GM18867 (cell line): ENCODE measurements at regions not wholly inside any gene's neighbourhood (a gene's known extent, or its start where the extent isn't known, plus 50 kb on each side); places are given as distances from the start of the nearest gene placed in this dataset.
"Not testable (repeated sequence)": the region's sequence is repeated elsewhere in the genome, so short reads cannot be mapped to it uniquely, and the experiment has no call there.

Source experiments
- ATAC-seq: cut with Tn5 transposase; IDR thresholded peaks from one replicate; pipeline ENCODE4 v1.9.1; 2021; ENCODE audit warnings: mild to moderate bottlenecking, moderate library complexity; ENCODE audit not compliant: unreplicated experiment

DNA sequence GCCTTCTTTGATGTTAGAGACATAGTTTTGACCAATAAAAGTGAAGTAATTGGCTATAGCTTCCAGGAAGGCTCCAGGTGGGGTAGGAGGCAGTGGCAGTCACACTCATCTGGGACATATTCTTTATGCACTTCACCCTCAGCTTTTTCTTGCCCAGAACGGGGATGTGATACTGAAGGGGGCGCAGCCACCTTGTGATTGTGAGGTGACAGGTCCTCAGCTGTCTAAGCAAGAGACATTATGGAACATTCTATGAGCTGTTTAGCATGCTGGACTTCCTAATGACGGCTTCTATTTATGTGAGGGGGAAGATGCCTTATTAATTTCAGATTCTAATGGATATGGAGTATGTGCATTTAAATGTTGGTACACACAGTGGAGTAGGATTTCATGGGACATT lies 151.3 kb upstream of the ZFP64 start:
- ATAC-seq: no peak

DNA sequence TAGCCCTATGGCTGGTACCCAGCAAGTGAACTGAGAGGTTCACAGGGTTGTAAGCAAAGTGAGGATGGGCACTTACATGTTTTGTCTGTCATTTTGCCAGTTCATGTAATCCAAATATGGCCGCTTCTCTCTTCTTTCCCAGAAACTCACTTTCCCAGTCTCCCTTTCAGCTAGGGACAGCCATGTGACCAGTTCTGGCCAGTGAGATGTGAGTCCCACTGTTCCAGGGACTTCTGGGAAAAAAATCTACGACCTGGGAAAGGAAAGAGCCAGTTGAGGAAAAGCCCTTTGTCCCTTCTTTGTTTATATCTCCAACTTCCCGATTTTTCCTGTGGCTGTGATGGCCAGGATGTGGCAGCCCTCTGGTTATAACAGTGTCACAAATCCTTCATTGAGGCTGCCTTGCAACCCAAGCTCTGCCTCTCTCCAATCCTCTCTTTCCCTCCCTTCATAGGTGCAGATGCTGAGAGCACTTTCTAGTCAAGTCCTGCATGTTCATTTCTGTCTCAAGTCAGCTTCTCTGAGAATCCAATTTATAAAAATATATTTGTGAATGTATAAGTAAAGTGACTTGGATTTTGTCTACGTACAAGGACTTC lies 148.6 kb upstream of the ZFP64 start:
- ATAC-seq: no peak

DNA sequence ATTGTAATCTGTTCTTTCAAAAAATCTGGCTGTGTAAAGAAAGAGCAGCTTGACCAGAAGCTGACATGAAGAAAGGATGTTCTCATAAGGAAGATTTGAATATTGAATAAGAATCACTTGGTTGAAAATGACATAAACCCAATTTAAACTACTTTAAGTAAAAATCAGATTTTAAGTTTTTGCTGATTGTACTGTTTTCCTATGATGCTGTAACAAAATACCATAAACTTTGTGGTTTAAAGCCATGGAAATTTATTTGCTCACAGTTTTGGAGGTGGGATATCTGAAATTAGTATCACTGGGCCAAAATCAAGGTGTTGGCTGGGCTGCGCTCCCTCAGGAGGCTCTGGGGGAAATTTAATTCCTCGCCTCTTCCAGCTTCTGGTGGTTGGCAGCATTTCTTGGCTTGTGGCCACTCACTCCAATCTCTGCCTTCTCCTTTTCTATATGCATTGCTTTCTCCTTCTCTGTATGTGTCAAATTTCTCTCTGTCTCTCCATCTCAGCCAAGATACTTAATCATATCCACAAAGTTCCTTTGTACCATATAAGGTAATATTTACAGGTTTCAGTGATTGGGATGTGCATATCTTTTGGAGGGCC lies 141.2 kb upstream of the ZFP64 start:
- no peak for ATAC-seq

DNA sequence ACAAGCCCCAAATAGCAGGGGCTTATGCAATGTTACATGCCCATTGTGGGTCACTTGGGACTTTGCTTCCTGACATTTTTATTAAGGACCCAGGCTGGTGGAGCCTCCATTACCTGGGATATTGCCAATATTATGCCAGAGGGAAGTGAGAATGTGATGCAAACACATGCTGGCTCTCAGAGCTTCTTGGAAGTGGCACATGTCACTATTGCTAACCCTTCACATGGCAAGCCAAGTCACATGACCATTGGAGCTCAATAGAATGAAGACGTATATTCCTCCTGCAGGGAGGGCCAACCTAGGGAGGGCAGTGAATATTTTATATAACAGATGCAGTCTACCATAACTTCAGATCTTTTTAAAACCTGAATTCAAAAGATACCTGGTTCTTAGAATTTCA lies 140.7 kb upstream of the ZFP64 start:
- no peak for ATAC-seq

DNA sequence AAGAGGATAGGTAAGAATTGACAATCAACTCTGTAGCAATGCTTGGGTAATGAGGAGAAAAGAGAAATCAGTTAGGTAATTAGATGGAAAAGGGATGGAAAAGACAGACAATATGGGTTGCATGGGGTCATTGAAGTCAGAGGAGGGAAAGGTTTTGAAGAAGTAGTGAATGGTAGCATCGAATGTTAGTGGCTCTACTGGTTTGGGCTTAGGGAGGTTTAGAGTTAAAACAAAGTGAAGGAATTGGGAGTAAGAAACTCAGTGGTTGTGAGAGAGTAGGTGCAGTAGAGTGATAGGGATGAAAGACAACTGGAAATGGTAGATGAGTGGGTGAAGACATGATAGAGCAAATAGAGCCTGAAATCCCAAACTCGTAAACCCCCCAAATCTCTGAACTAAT lies 140.1 kb upstream of the ZFP64 start:
- ATAC-seq: no peak

DNA sequence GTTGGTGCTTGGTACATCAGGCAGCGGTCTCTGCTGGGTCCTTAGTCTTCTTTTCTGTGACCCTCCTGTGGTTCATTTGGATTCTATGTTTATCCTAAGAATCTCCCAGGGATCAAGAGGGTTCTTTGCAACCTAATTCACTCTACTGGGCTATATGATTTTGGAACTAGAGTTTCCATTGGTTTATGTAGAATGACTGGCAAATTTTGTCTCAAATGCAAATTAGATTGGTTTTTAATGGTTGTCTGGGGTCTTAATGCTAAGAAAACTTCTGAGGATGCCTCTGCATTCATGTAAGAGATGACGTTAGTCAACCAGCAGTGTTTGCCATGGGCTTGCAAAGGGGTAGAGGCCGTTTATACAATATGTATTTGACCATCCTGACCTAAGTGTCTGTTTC lies 129.8 kb upstream of the ZFP64 start:
- ATAC-seq: no peak

DNA sequence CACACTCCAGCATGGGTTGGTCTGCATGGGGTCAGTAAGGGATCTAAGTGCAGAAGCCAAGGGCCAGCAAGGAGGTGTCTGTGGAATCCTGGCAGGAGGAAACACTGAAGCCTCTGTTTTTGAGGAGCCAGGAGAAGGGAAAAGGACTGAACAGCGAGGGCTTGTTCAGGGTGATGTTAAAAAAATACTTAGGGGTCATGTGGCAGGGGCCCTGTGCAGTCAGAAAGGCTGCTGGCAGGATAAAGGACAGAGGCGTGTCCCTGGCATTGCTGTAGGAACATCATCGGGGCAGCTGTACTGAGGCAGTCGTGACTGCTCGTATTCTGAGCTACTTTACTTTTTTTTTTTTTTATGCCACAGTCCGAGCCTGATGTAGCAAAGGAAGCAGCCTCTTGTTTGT lies 127.1 kb upstream of the ZFP64 start:
- ATAC-seq: no peak

DNA sequence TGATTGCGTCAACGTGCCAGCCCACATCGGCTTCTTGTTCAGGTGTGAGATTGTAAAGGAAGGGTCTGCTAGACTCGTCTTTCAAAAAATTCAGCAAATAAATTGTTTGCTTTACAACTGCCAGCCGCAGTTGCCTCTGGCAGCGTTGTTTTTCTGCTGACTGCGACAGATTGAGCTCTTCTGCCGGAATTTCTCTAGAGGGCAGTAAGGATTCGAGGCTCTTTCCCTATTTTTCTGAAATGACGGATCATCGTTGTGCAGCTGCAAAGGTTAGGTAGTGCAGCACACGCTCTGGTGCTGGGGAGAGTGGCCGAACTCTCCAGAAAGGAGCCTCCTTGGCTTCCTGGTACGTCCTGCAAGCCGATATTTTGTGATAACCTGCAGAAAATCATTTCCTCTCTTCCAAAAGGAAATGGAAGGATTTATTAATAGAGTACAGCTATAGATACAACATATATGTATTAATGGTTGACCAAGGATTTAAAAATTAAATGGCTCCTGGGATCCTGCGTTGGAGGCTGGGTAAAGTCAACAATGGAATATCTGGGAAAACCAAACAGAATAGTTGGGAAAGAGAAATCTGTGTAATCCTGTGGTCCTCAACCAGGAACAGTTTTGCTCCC lies 121.9 kb upstream of the ZFP64 start:
- no peak for ATAC-seq

DNA sequence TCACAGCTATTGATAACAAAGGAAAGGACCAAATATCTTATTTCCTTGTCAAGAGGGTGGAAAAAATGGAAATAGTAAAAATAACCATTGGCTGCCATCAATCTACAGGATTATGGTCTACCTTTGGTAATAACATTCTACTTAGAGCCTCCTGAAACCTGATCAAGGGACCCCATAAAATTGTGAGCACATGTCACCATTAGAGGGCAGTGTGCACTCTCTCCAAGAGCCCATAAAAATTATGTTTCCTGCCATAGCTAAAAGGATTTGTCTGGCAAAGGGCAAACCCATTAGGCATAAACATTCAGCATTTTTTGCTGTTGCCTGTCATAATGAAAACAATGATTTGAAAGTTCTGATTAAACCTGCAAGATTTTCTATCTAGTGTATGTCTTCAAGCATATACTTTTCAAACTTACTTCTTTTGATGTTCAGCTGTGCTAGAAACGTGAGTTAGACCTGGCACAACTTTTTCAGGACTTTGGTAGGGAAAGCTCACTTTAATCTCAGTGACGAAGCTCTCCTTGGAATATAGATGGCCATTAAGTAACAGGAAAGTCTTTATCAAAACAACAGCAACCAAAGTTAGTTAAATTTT lies 120.7 kb upstream of the ZFP64 start:
- no peak for ATAC-seq

DNA sequence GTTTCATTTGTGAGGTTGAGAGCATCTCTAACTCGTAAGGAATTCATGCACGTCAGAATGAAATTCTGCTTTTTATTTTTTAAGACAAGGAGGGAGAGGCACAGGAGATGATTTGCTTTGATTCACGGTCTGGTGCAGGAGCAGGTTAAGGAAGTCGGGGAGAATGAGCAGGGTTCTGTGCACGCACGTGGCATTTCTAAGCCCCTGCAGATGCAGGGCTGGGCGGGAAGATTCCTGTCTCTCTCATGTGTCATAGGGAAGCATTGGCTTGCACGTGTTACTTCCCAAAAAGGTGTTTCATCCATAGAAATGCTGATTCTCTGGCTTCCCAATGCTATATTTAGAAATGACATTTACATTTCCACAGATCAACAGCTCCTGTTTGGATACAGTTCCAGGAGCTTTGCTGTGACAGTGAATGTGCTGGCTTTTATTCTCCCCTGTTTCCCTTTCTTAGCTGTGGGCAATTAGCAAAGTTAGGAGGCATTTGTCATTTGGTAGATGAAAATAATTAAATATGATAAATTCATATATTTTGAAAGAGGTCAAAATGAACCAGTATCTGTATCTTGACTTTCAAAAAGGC lies 119.7 kb upstream of the ZFP64 start:
- ATAC-seq: no peak

DNA sequence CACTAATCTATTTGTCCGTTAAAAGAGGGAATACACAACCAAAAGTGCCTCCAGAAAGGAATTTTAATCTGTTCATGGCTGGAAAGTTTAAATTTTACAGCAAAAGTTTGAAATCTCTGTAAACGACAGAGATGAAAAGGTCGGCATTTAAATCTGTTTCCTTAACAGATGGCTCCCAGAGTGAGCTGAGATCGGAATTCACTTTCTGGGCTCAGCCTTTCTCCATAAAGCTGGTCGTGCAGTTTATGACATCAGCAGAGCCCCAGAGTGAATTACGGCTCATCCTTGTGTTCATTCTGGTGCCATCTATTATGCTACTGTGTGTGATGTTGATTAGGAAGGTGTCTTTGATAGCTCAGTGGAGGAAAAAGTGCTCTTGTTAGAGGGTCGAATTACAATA lies 117.6 kb upstream of the ZFP64 start:
- ATAC-seq: no peak

DNA sequence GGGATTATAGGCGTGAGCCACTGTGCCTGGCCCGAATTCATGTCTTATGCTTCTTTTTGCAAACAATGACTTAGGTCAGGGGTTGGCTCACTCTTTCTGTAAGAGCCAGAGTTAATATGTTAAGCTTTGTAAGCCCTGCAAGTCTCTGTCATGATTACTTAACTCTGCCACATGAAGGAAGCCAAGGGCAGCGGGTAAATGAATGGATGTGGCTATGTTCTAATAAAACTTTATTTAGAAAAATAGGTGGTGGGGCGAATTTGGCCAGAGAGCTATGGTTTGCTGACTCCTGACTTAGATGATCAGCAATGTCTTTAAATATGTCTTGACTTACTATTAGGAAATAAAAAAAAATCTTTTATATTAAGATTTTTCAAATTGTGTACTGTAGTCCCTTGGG lies 114.9 kb upstream of the ZFP64 start:
- no peak for ATAC-seq

DNA sequence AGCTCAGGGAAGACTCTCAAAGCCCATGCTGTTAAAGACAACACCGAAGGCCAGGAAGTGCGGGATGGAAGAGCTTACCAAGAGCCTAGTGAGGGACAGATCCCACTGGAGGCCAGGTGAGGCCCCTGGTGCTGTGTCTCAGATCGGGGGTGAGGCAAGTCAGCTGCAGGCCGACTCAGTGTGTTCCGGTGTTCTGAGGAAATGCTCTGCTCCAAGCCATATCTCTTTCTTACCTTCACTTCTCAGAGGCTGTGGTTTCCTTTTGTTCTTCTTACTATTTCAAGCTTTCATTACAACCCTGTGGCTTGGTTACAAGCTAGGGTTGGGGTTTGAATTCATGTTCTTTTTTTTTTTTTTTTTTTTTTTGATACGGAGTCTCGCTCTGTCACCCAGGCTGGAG lies 114.3 kb upstream of the ZFP64 start:
- no peak for ATAC-seq

DNA sequence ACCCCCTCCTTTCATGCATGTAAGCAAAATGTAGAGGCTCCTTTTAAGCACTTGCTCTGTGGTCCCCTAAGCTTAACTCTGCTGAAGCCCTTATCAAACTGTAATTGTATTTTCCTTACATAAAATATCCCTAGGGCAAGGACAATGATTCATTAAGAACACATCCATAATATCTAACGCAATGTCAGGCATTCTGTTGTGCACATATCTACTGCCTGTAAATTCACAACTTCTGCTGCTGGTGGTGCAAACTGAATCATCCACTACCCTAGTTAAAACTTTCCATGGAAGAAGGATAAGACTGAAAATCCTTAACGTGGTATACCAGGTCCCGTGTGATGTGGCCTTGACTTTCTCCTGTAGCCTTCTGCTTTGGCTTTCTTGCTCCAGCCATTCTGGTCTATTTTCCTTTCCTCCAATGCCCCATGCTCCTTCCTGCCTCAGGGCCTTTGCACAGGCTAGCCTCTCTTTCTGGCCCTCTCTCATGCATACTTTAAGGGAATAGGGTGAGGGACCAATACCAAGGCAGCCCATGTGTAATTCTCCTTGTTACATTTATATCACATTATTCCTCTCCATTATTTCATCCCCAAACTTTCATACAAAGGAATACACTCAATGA lies 113.6 kb upstream of the ZFP64 start:
- no peak for ATAC-seq

DNA sequence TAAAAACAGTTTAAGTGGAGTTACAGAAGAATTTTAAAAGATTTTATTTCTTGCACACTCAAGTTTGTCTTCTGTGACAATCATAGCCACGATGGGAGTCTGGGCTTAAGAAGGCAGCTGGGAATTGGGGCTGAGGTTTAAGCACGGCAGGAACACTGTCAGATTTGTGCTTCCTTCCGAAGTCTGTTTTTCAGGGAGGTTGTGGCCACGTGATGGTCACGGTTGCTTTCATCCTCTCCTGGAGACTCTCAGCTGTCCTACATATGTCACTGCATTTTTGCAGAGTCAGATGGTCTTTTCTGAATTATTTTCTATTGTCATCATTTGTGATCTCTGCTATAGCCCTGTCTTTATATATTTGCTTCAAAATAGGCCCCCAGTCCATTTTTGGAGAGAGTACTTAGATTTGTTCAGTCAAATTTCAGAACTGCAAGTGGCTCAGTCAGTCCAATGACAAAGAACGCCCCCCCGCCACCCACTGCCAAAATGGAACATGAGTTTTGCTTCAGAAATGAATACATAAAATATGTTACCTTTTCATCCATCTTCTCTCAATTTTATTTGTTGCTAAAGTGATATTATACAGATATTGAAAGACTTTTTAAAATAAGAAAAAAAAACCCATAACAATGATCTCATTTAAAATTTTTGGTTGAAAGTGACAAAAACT lies 111.8 kb upstream of the ZFP64 start:
- no peak for ATAC-seq

DNA sequence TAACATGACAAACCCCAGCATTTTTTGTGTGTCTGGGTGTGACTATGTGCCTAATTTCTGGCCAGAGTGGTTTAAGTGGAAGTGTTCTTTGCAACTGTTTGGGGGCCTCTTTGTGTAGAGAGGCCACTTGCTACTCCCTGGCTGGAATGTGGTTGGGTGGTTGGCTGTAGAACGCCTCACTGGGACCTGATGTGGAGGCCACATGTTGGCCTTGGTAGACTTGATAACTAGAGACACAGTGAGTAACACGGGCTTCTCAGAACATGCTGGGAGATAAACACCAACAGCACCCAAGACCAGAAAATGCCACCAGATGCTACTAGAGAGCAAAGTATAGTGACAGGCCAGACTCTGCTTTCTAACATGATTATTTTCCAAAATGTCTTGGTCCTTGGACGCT lies 111.2 kb upstream of the ZFP64 start:
- no peak for ATAC-seq

DNA sequence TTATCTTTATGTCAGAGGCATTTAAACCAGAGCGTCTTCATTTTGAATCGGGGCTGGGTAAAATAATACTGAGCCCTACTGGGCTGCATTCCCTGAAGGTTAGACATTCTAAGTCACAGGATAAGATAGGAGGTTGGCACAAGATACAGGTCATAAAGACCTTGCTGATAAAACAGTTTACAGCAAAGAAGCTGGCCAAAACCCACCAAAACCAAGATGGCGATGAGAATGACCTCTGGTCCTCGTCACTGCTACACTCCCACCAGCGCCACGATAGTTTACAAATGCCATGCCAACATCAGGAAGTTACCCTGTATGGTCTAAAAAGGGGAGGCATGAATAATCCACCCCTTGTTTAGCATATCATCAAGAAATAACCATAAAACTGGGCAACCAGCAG lies 110.5 kb upstream of the ZFP64 start:
- not testable (repeated sequence) for ATAC-seq

DNA sequence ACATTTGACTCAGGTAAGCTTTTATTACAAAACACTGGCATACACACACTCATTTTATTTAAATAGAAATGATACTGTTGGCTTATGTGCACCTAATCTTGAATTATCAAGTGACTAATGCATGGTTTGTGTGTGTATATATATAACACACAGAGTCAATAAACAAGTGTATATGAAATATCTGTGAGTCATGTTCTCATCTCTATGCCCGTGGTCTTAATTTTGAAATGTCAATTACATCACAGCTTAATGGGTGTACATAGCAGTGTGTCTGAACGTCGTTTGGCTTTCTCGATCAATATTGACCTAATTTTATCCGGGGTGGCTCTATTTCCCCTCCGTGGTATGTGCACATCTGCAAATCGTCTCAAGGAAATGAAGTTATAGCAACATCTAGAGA lies 104.0 kb upstream of the ZFP64 start:
- ATAC-seq: no peak

DNA sequence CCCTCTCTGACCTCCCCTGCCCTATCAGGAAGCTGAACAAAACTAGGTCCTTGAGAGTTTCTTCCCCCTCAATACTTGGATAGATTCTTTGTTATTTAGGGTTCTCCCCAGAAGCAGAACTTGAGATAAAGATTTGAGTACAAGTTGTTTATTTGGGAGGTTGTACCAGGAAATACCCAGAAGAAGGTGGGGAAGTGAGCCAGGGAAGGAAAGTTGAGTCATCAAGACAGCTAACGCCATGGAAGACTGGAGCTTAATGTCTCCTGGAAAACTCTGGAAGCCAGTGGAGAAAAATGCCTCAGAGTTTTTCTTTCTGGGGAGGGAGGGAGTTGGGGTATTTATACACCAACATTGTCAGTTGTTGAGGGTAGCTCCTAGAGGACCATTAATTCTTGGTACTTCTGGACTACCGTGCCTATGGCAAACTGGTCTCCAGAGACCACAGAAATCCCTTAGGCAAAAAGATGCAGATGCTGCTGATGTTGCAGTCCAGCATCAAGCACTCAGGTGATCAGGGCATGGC lies 102.6 kb upstream of the ZFP64 start:
- no peak for ATAC-seq

DNA sequence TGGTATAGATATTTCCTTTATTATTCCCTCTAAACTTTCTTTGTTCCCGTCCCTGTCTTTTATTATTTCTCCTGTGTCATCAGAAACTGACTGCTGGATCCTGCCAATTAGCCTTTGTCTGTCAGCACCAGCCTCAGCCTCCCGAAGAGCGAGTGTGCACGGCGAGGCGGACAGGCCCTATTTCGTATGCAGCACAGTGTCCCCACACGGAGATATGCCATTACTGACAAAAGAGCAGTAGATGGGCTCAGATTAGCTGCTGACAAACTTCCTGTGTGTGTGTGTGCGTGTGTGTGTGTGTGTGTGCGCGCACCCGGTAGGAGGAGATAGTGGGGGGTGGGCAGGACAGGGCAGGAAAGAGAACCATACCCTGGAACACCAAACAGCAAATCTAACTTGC lies 99.5 kb upstream of the ZFP64 start:
- ATAC-seq: no peak

DNA sequence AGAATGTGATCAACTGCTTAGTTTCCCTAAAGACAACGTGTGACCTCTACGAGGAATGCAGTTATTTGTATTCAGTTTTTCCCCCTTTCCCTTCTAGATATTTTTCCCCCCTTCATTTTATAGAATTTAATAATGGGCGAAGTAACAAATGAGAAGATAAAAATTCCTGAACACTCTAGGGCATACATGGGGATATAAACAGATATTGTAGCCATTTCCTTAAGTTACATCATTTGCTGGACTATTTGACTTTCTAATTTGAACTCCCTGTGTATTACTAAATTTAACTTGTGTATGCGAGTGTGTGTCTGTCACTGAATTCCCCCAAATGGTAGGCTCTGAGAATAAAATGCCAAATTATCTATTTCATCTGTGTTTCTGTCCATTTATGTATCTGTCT lies 99.0 kb upstream of the ZFP64 start:
- no peak for ATAC-seq
